K562 (cell line): ENCODE measurements at regions not wholly inside any gene's neighbourhood (a gene's known extent, or its start where the extent isn't known, plus 50 kb on each side); places are given as distances from the start of the nearest gene placed in this dataset.

ENCODE experiments used
- ATAC-seq: fragments of 200-7000 bp; cut with Tn5 transposase; 3 replicates; pipeline ENCODE4 v1.9.1; 2020; ENCODE audit warnings: moderate library complexity
- BruUV-seq: library from RNA; stranded (reverse); fragments of 400-500 nt; replicated peaks from 2 replicates; lab custom pipeline; 2021; lab: Mats Ljungman, UMichigan
- CTCF ChIA-PET: fragments of 300-600 bp; formaldehyde crosslinking; extraction: SDS; loops from one replicate; lab custom pipeline; 2021; ENCODE audit warnings: low intra/inter-chr PET ratio; lab: Yijun Ruan, JAX
- POLR2A ChIA-PET: fragments of 300-600, 350-650 bp; sonication (Branson Sonifier 250); formaldehyde crosslinking; extraction: SDS; loops from one replicate; lab custom pipeline; 2021; ENCODE audit warnings: antibody characterized with exemption, inconsistent platforms; lab: Yijun Ruan, JAX
- DNase-seq, 4 experiments: peaks; one replicate each; pipeline versions ENCODE4 v3.0.0 to v3.0.0-alpha.2; 2011 to 2018; ENCODE audit warnings: low spot score in 3 of 4, mixed read lengths in 3 of 4; ENCODE audit errors: extremely low read depth in 1 of 4
- FAIRE-seq: peaks from 2 replicates; lab custom pipeline; 2011; peaks lifted over from hg19 to GRCh38; lab: Jason Lieb, UNC
- H2AFZ ChIP-seq: 2 replicates; pipeline ENCODE4 v1.6.0; 2011; ENCODE audit warnings: low read depth, low read length, control low read depth, inconsistent platforms
- H3K27ac ChIP-seq: fragments of 200-600 bp; 3 replicates; pipeline ENCODE4 v1.8.0; 2011; ENCODE audit warnings: low read depth, mild to moderate bottlenecking, control low read depth, inconsistent platforms, low read length, moderate library complexity, mixed read lengths; ENCODE audit errors: extremely low read depth
- H3K27me3 ChIP-seq, 2 experiments: fragments of 300-600 bp in 1 of 2; 2 replicates in 1 of 2; 3 replicates in 1 of 2; pipeline versions ENCODE4 v1.6.0 to v1.8.0; 2011; ENCODE audit warnings: inconsistent platforms in 2 of 2, low read length in 2 of 2, mild to moderate bottlenecking in 1 of 2, mixed read lengths in 1 of 2, moderate library complexity in 1 of 2; ENCODE audit not compliant: control insufficient read depth in 2 of 2, insufficient read depth in 2 of 2
- H3K36me3 ChIP-seq: fragments of 300-600 bp; 3 replicates; pipeline ENCODE4 v1.8.0; 2011; ENCODE audit warnings: mild to moderate bottlenecking, low read length, inconsistent platforms; ENCODE audit not compliant: control insufficient read depth, insufficient read depth
- H3K4me1 ChIP-seq, 2 experiments: fragments of 200-600 bp in 1 of 2; replicated peaks in 1 of 2; 2 replicates in 1 of 2; 3 replicates in 1 of 2; pipeline versions ENCODE4 v1.5.1 to v1.8.0; 2011; ENCODE audit warnings: inconsistent platforms in 2 of 2, low read length in 2 of 2, mild to moderate bottlenecking in 1 of 2, mixed read lengths in 1 of 2, moderate library complexity in 1 of 2; ENCODE audit not compliant: control insufficient read depth in 2 of 2, insufficient read depth in 2 of 2
- H3K4me2 ChIP-seq: 2 replicates; pipeline ENCODE4 v1.6.1; 2011; ENCODE audit warnings: low read length, control low read depth, inconsistent platforms, mixed read lengths; ENCODE audit not compliant: insufficient read depth
- H3K4me3 ChIP-seq: fragments of 200-600 bp; sonication (generic), shearing (Covaris generic); 2 replicates; pipeline ENCODE4 v1.5.1; 2016; ENCODE audit warnings: control low read depth, inconsistent platforms
- H3K79me2 ChIP-seq: fragments of 200-600 bp; 3 replicates; pipeline ENCODE4 v1.8.0; 2011; ENCODE audit warnings: low read length, inconsistent platforms; ENCODE audit not compliant: control insufficient read depth, insufficient read depth
- H3K9ac ChIP-seq, 2 experiments: 2 replicates each; pipeline versions ENCODE4 v1.6.0 to v1.6.1; 2011; ENCODE audit warnings: low read depth in 2 of 2, low read length in 2 of 2, control low read depth in 1 of 2, inconsistent platforms in 1 of 2, mild to moderate bottlenecking in 1 of 2, mixed read lengths in 1 of 2; ENCODE audit not compliant: insufficient read depth in 1 of 2
- H3K9me1 ChIP-seq: one replicate; pipeline ENCODE4 v1.6.0; 2011; ENCODE audit warnings: inconsistent platforms, mild to moderate bottlenecking, low read length, moderate library complexity; ENCODE audit not compliant: control insufficient read depth, insufficient read depth
- H3K9me3 ChIP-seq: replicated peaks from 2 replicates; pipeline ENCODE4 v1.5.1; 2011; ENCODE audit warnings: low read depth, low read length, inconsistent platforms; ENCODE audit not compliant: control insufficient read depth, insufficient read depth
- H4K20me1 ChIP-seq: replicated peaks from 2 replicates; pipeline ENCODE4 v1.6.1; 2011; ENCODE audit warnings: low read length, inconsistent platforms, mixed read lengths; ENCODE audit not compliant: control insufficient read depth, insufficient read depth
- ARID1B ChIP-seq: fragments of 450-650 bp; IDR thresholded peaks from 2 replicates; pipeline ENCODE4 v1.6.1; 2016; ENCODE audit warnings: antibody characterized with exemption, mild to moderate bottlenecking, inconsistent platforms
- HLTF ChIP-seq: fragments of 450-650 bp; IDR thresholded peaks from 2 replicates; pipeline ENCODE4 v1.6.1; 2016
- KAT8 ChIP-seq: fragments of 450-650 bp; IDR thresholded peaks from 2 replicates; pipeline ENCODE4 v1.6.1; 2016; ENCODE audit warnings: low read depth, mild to moderate bottlenecking
- KHSRP ChIP-seq: fragments of 450-650 bp; IDR thresholded peaks from 2 replicates; pipeline ENCODE4 v1.6.1; 2017
- LEF1 ChIP-seq: fragments of 450-650 bp; IDR thresholded peaks from 2 replicates; pipeline ENCODE4 v1.6.1; 2016; ENCODE audit warnings: mild to moderate bottlenecking
- MBD1 ChIP-seq: fragments of 250-450 bp; sonication (Bioruptor Pico); IDR thresholded peaks from 2 replicates; pipeline ENCODE4 v1.8.0; 2022; ENCODE audit warnings: inconsistent platforms
- NCOA1 ChIP-seq: fragments of 450-650 bp; IDR thresholded peaks from 2 replicates; pipeline ENCODE4 v1.6.1; 2016; ENCODE audit warnings: low read depth
- NCOA6 ChIP-seq: fragments of 450-650 bp; IDR thresholded peaks from 2 replicates; pipeline ENCODE4 v1.6.1; 2017; ENCODE audit warnings: mild to moderate bottlenecking
- PURB ChIP-seq: sonication (generic); formaldehyde crosslinking; IDR thresholded peaks from 2 replicates; pipeline ENCODE4 v1.9.0; 2021; ENCODE audit warnings: low read depth, mild to moderate bottlenecking, missing genetic modification reagents
- RAD51 ChIP-seq: fragments of 450-650 bp; IDR thresholded peaks from 2 replicates; pipeline ENCODE4 v1.7.1; 2016; ENCODE audit warnings: low read depth, mild to moderate bottlenecking, borderline replicate concordance
- RBM39 ChIP-seq: fragments of 200-400 bp; formaldehyde crosslinking; optimal IDR thresholded peaks from 2 replicates; pipeline ENCODE3; 2018; ENCODE audit warnings: low read depth, low read length
- TAL1 ChIP-seq: fragments of 450-650 bp; IDR thresholded peaks from 2 replicates; pipeline ENCODE4 v1.6.1; 2016; ENCODE audit warnings: mild to moderate bottlenecking
- TBP ChIP-seq: optimal IDR thresholded peaks from 2 replicates; pipeline ENCODE3; 2011; ENCODE audit warnings: low read depth, low read length, improper control_type of control experiment
- TCFL5 ChIP-seq: fragments of 250-450 bp; sonication (Bioruptor Pico); conservative IDR thresholded peaks from 2 replicates; pipeline ENCODE4 v1.6.1; 2021; ENCODE audit warnings: mild to moderate bottlenecking, moderate library complexity, matching md5 sums
- ZNF197 ChIP-seq: fragments of 200-800 bp; sonication (Bioruptor generic); IDR thresholded peaks from 2 replicates; pipeline ENCODE4 v1.6.1; 2016; ENCODE audit warnings: low read depth, missing genetic modification characterization, missing compliant biosample characterization
- ZNF398 ChIP-seq: fragments of 250-450 bp; sonication (Bioruptor Pico); IDR thresholded peaks from 2 replicates; pipeline ENCODE4 v1.8.0; 2021; ENCODE audit warnings: moderate library complexity, mild to moderate bottlenecking, inconsistent platforms
- ZNF57 ChIP-seq: fragments of 450-650 bp; formaldehyde crosslinking; IDR thresholded peaks from 2 replicates; pipeline ENCODE4 v1.4.0; 2020; ENCODE audit warnings: mild to moderate bottlenecking, moderate library complexity
- in situ Hi-C: fragments of 300-500 bp; cut with MboI; formaldehyde crosslinking; loops from 4 replicates; pipeline ENCODE4 v1.15.0; 2018; ENCODE audit warnings: inconsistent platforms, mixed read lengths
- intact Hi-C: fragments of 100-400 bp; cut with micrococcal nuclease; formaldehyde crosslinking; loops from 2 replicates; pipeline ENCODE4 v1.14.2; 2022

GRCh38 chr7:109639561-109639960, 1069.9 kb downstream of the DNAJB9 start:
- no TSS peak for BruUV-seq
- no peak overlapping the region for H3K4me2 ChIP-seq
- in situ Hi-C loops (no loop called here), intact Hi-C loops (no loop called here)
- H2AFZ ChIP-seq, result no peak overlapping the region
- H3K4me1 ChIP-seq, result no peaks in the 10 kb centered on the region
- CTCF ChIA-PET, result no interaction called here
- FAIRE-seq (no peak), ATAC-seq (no peak), DNase-seq (no peak)
- H3K27me3 ChIP-seq, result no peaks in the 10 kb centered on the region
- no peaks in the 10 kb centered on the region for H3K36me3 ChIP-seq
- no peak overlapping the region for H3K9ac ChIP-seq
- TF ChIP-seq ARID1B, result no peak
- TF ChIP-seq KAT8, result no peak
- no peak for TF ChIP-seq TBP
- no peak for TF ChIP-seq MBD1
- TF ChIP-seq ZNF398, result no peak
- no peak for TF ChIP-seq ZNF197 (CRISPR knock-in tag)
- TF ChIP-seq TCFL5 (CRISPR knock-in tag), result no peak
- no peak for TF ChIP-seq RAD51
- TF ChIP-seq ZNF57 (CRISPR knock-in tag), result no peak
- TF ChIP-seq NCOA6, result no peak
- TF ChIP-seq NCOA1, result no peak
- TF ChIP-seq RBM39, result no peak
- TF ChIP-seq PURB, result no peak
- no peak for TF ChIP-seq KHSRP
- no peak for TF ChIP-seq TAL1
- no peak for TF ChIP-seq LEF1
- TF ChIP-seq HLTF, result no peak
- TF ChIP-seq, all 486 proteins: peak for 0
- Histone ChIP-seq H3K27ac (no peak overlapping the region), H3K4me3 (no peak overlapping the region), H3K9me3 (no peaks in the 10 kb centered on the region; the same call in 1 of the 2 replicates), H4K20me1 (no peaks in the 10 kb centered on the region), H3K79me2 (no peaks in the 10 kb centered on the region), H3K9me1 (no peaks in the 10 kb centered on the region)
- POLR2A ChIA-PET, result no interaction called here
